ENCODE measurements at regions not wholly inside any gene's neighbourhood (a gene's known extent, or its start where the extent isn't known, plus 50 kb on each side); places are given as distances from the start of the nearest gene placed in this dataset.
"Not testable (repeated sequence)": the region's sequence is repeated elsewhere in the genome, so short reads cannot be mapped to it uniquely, and the experiment has no call there.

DNA sequence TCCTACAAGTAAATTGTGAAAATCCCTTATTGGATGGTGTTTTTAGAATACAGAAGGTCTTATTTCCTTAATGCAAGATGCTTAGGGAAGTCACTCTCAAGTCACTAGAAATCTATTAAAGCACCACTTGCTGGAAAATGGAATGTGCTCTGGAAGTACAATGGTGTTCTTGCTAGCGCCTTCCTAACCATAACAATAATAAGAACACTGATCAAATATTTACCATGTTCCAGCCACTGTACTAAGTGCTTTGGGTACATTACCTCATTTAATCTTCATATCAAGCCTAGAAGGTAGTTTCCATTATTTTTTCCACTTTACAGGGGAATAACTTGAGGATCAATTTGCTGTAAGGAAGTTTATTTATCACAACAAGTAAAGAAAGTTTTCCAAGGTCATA lies 75.1 kb downstream of the FAM72B start:
- DNase-seq = not testable (repeated sequence)

DNA sequence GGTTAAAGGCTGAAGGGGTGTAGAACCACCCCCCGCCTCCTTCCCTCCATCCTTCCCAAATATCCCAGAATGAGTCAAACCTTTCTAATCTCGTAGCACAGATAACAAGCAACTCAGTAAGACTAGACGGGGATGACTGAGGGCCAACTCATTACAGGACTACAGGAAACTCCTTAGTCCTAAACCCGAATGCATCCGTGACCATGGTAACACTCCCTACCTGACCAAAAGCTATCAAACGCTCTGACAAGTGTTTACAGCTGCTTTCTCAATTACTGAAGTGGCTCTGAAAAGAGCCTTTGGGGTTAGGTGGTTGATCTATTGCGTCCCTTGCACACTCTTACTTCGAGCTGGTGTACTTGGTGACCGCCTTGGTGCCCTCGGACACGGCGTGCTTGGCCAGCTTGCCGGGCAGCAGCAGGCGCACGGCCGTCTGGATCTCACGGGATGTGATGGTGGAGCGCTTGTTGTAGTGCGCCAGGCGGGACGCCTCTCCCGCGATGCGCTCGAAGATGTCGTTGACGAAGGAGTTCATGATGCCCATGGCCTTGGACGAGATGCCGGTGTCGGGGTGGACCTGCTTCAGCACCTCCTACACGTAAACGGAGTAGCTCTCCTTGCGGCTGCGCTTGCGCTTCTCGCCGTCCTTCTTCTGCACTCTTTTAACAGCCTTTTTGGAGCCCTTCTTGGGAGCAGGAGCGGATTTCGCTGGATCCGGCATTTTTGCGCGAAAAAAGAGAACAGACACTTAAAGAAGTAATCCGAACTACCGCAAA lies 67.4 kb downstream of the FAM72B start:
- peak in 10 of 51 donors; percentile 0 to 18 (median 4) for DNase-seq

DNA sequence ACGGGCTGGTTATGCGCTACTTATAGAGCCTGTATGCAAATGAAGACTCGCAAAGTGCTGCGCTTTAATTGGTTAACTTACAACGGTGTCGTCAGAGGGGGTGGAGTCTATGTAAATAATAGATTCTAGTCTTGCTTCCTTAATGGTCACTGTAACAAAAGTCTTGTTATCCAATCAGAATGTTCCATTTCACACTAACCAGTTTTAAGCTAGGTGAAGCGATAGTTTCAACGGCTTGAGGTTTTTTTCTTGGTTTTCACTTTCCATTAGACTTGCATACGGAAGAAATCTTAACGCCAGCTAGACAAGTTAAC lies 66.9 kb downstream of the FAM72B start:
- peak in 1 of 51 donors; percentile 1 for DNase-seq

DNA sequence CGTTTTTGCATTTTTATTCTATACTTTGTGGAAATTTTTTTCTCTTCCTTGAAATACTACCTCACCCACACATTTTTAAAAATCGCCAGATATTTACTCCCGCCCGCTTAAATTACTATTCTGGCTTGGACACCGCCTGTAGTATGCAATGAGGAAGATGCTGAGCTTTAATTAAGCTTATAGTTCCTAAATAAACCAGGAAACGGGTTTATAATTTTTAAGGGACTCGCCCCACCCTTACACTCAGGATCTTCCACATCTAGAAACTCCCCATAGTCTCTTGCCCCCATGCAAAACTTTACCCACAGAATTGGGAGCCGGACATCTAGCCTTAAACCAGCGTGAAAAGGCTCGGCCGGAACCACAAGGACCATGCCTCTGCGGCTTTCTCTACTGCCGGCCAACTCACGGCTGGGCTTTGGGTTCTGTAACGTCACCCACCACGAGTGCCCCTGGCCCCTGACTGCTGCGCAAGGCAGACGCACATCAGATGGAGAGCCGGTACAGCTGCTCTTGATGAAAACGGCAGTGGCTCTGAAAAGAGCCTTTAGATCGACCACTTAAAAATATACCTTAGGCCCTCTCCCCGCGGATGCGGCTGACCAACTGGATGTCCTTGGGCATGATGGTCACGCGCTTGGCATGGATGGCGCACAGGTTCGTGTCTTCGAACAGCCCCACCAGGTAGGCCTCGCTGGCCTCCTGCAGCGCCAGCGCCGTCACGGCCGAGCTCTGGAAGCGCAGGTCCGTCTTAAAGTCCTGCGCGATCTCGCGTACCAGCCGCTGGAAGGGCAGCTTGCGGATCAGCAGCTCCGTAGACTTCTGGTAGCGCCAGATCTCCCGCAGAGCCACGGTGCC lies 66.3 kb downstream of the FAM72B start:
- peak in 18 of 51 donors; percentile 1 to 50 (median 10) for DNase-seq
